Pancreas (tissue), 10 donors: ENCODE measurements at regions not wholly inside any gene's neighbourhood (a gene's known extent, or its start where the extent isn't known, plus 50 kb on each side); places are given as distances from the start of the nearest gene placed in this dataset.

Experiments
- ATAC-seq, 4 donors: fragments of 200-7000 bp; cut with Tn5 transposase; one replicate each; pipeline versions ENCODE4 v1.8.0 to v1.9.1; 2020; ENCODE audit warnings: mild to moderate bottlenecking in 4 of 4, moderate library complexity in 4 of 4
- DNase-seq, 6 donors: peaks; one replicate each; pipeline ENCODE4 v3.0.0-alpha.2; 2020
- FAIRE-seq: peaks from 2 replicates; lab custom pipeline; 2012; peaks lifted over from hg19 to GRCh38; lab: Jason Lieb, UNC
- H3K27ac ChIP-seq, 4 donors: fragments of 200-600 bp; sonication (generic); 1 replicate in 3 of 4; 2 replicates in 1 of 4; pipeline versions ENCODE4 v1.5.0 to v1.8.0; 2020
- H3K27me3 ChIP-seq, 4 donors: fragments of 200-600 bp; one replicate each; pipeline ENCODE4 v1.8.0; 2021
- H3K36me3 ChIP-seq, 3 donors: fragments of 200-600 bp; sonication (generic) in 1 of 3; one replicate each; pipeline versions ENCODE4 v1.5.0 to v1.8.0; 2020 to 2021
- H3K4me1 ChIP-seq, 3 donors: fragments of 200-600 bp; one replicate each; pipeline ENCODE4 v1.8.0; 2021
- H3K4me3 ChIP-seq, 4 donors: fragments of 200-600 bp; sonication (generic) in 2 of 4; one replicate each; pipeline versions ENCODE4 v1.5.0 to v1.8.0; 2020 to 2021
- H3K9me3 ChIP-seq, 4 donors: fragments of 200-600 bp; one replicate each; pipeline ENCODE4 v1.8.0; 2021
- WGBS, 2 donors: extraction: QIAGEN DNeasy Blood & Tissue Kit; methylation state at CpG; one replicate each; pipeline ENCODE4 v1.1.7; 2013; 5-methylcytosine and 5-hydroxymethylcytosine counted together
- intact Hi-C, 3 donors: fragments of 100-400 bp; cut with DNase I; formaldehyde crosslinking; loops; one replicate each; pipeline versions ENCODE4 v1.11.1 to v1.14.2; 2022
- TF ChIP-seq, protein P1 (sequence below), 4 donors: fragments of 200-600 bp; sonication (generic) in 3 of 4; IDR thresholded peaks; one replicate each; pipeline versions ENCODE4 v1.5.0 to v1.8.0; 2021; ENCODE audit warnings: antibody characterized with exemption in 4 of 4
- donor health status: healthy with polysubstance abuse.
- donor health status: DM: no; HTN: no; CAD: no; lungs with moderate emphysema.
- donor health status: DM: no; HTN: no; CAD: no.
- donor health status: control.
- donor health status: control.
- donor health status: Bipolar disorder and iron deficiency.
- donor health status: DM: yes; HTN: yes; CAD: no.
- donor health status: DM: no; HTN: no; CAD: no.
- donor health status: DM: no; HTN: no; CAD: no.
- donor health status: DM: yes; HTN: yes; CAD: no.

DNA sequence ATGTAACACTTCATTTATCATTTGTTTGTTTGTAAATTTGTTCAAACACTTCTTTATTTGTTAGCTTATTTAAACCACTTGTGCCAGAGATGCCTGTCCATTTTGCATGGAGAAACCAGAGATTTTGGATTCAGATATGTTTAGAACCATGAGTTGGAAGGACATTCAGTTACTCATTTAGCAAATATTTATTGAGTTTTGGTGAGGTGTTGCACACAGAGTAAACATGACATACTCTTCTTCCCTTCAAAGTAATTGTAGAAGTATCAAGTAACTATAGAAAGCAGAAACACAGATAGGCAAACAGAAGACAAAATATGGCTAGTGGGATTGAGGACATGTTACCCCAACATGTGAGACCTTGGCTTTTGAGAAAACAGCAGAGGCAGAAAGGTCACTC lies 136.8 kb upstream of the USP25 start:
- Histone ChIP-seq H3K36me3 (no peaks in the 10 kb centered on the region), H3K27me3 (no peaks in the 10 kb centered on the region), H3K27ac (no peak overlapping the region), H3K4me3 (no peak overlapping the region), H3K4me1 (no peaks in the 10 kb centered on the region), H3K9me3 (no peaks in the 10 kb centered on the region)
- FAIRE-seq, result no peak
- no peak for ATAC-seq
- intact Hi-C loops, result loop anchor here in 1 of 3 donors (10.0 kb wide), 1 partner anchor 1338 kb away; no protein-coding TSS in a partner anchor
- no peak for DNase-seq
- TF ChIP-seq, protein P1, sequence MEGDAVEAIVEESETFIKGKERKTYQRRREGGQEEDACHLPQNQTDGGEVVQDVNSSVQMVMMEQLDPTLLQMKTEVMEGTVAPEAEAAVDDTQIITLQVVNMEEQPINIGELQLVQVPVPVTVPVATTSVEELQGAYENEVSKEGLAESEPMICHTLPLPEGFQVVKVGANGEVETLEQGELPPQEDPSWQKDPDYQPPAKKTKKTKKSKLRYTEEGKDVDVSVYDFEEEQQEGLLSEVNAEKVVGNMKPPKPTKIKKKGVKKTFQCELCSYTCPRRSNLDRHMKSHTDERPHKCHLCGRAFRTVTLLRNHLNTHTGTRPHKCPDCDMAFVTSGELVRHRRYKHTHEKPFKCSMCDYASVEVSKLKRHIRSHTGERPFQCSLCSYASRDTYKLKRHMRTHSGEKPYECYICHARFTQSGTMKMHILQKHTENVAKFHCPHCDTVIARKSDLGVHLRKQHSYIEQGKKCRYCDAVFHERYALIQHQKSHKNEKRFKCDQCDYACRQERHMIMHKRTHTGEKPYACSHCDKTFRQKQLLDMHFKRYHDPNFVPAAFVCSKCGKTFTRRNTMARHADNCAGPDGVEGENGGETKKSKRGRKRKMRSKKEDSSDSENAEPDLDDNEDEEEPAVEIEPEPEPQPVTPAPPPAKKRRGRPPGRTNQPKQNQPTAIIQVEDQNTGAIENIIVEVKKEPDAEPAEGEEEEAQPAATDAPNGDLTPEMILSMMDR (IDR thresholded peaks at IDR 0.05), result no peak

DNA sequence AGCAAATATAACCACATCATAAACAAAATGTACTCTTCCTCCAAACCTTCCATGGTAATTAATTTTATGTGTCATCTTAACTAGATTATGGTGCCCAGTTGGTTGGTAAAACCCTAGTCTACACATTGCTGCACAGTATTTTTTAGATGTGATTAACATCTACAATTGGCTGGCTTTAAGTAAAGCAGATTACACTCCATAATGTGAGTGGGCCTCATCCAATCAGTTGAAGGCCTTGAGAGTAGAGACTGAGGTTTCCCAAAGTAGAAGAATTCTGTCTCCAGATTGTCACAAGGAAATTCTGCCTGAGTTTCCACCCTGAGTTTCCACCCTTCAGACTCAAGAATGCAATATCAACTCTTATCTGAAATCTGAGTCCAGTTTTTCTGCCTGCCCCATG lies 128.4 kb upstream of the USP25 start:
- Histone ChIP-seq H3K4me1 (no peaks in the 10 kb centered on the region), H3K36me3 (no peaks in the 10 kb centered on the region), H3K27me3 (no peaks in the 10 kb centered on the region), H3K4me3 (no peak overlapping the region), H3K27ac (no peak overlapping the region), H3K9me3 (no peaks in the 10 kb centered on the region)
- no peak for ATAC-seq
- intact Hi-C loops, result no loop called here
- no peak for DNase-seq
- TF ChIP-seq, protein P1 (IDR thresholded peaks at IDR 0.05), result no peak
- no peak for FAIRE-seq

DNA sequence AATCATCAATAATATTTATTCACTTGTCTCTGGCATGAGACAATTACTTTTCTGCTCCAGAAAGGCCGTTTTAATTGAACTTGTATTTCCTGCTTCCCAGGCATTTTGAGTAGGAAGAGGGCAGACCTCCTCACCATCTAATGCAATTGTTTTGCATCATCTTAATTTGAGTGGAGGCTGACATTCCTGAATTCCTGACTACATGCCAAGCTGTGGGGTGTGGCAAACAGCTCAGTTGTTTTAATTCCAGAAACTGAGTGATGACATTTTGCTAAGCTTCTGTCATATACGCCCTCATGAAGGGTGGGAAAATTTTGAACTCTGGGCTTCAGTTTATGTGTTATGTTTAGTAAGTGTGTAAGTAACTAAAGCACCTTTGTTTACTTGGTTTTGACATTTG lies 125.4 kb upstream of the USP25 start:
- ATAC-seq (no peak), FAIRE-seq (no peak), DNase-seq (no peak)
- intact Hi-C loops, result no loop called here
- TF ChIP-seq, protein P1 (IDR thresholded peaks at IDR 0.05), result no peak
- Histone ChIP-seq H3K4me1 (no peaks in the 10 kb centered on the region), H3K9me3 (no peaks in the 10 kb centered on the region), H3K36me3 (no peaks in the 10 kb centered on the region), H3K27ac (no peak overlapping the region), H3K27me3 (no peaks in the 10 kb centered on the region), H3K4me3 (no peak overlapping the region)
- 29 to 36% methylated on average over 2 of the region's 2 CpGs for WGBS, 2 donors

DNA sequence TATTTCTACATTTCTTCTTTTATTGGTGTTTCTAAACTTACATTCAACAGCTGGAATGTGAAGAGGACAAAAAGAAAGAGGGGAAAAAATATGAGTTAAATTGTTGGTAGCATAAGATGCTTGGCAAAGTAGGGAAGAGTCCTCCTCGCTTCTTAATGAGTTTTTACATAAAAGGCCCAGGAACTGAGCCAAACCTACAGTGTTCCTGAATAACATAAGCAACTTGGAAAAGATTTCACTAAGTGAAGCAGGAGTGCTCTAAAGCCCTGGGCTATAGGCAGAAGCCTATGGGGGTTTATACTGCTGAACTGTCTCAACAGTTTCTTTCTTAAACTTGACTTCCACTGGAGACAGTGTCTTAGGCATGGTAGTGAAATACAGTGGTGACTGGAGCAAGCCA lies 115.0 kb upstream of the USP25 start:
- Histone ChIP-seq H3K4me3 (no peak overlapping the region), H3K36me3 (no peaks in the 10 kb centered on the region), H3K9me3 (no peaks in the 10 kb centered on the region), H3K27me3 (no peaks in the 10 kb centered on the region), H3K4me1 (no peaks in the 10 kb centered on the region), H3K27ac (no peak overlapping the region)
- DNase-seq (no peak), FAIRE-seq (no peak), ATAC-seq (no peak)
- 88 to 90% methylated on average over 1 of the region's 1 CpG for WGBS, 2 donors
- intact Hi-C loops, result no loop called here
- TF ChIP-seq, protein P1 (IDR thresholded peaks at IDR 0.05), result no peak

DNA sequence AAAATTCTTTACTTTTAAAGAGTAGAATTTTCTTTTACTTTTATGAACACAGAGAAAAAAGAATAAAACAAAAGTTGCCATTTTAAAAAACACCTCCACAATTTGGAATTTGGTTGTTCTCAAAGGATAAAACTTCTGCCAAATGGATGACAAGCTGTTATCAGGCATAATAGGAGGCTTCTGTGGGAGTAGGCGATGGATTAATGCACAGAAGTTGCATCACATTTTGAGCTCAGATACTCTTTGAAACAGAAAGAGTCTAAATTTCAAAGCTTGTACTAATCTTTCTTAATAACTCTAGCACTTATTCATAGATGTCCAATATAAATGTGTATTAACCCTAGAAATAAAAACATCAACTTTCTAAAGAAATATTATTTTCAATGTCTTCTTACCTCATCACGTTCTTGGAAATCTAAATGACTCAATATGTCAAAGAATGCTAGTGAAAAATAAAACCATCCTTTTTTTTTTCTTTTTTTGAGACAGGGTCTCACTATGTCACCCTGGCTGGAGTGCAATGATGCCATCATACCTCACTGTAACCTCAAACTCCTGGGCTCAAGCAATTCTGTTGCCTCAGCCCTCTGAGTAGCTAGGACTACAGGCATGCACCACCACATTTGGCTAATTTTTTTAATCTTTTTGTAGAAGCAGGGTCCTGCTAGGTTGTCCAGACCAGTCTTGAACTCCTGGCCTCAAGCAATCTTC lies 112.8 kb upstream of the USP25 start:
- FAIRE-seq, result no peak
- 83 to 87% methylated on average over 2 of the region's 2 CpGs for WGBS, 2 donors
- intact Hi-C loops, result no loop called here

More for the DNA sequence above, 112.8 kb upstream of the USP25 start:
- H3K27ac ChIP-seq, result no peak overlapping the region
- DNase-seq (no peak), ATAC-seq (no peak)
- no peaks in the 10 kb centered on the region for H3K27me3 ChIP-seq
- H3K4me1 ChIP-seq, result no peaks in the 10 kb centered on the region
- no peaks in the 10 kb centered on the region for H3K9me3 ChIP-seq
- TF ChIP-seq, protein P1 (IDR thresholded peaks at IDR 0.05), result no peak
- H3K36me3 ChIP-seq, result no peaks in the 10 kb centered on the region
- H3K4me3 ChIP-seq, result no peak overlapping the region
